NB4 (cell line): ENCODE measurements at regions not wholly inside any gene's neighbourhood (a gene's known extent, or its start where the extent isn't known, plus 50 kb on each side); places are given as distances from the start of the nearest gene placed in this dataset.

ENCODE experiments used
- DNase-seq: peaks from one replicate; pipeline ENCODE4 v3.0.0; 2010; ENCODE audit warnings: low read depth
- H3K4me3 ChIP-seq: one replicate; pipeline ENCODE4 v1.5.1; 2011; ENCODE audit warnings: mild to moderate bottlenecking, low read depth, low read length, moderate library complexity
- CTCF ChIP-seq: IDR thresholded peaks from one replicate; pipeline ENCODE4 v1.5.1; 2012; ENCODE audit warnings: low read depth, low read length
- MAX ChIP-seq: IDR thresholded peaks from 2 replicates; pipeline ENCODE4 v1.6.1; 2011; ENCODE audit warnings: low read depth, low read length
- MYC ChIP-seq: IDR thresholded peaks from 2 replicates; pipeline ENCODE4 v1.6.1; 2011; ENCODE audit warnings: low read depth, low read length
- POLR2A ChIP-seq: IDR thresholded peaks from 2 replicates; pipeline ENCODE4 v1.6.1; 2011; ENCODE audit warnings: mild to moderate bottlenecking; ENCODE audit not compliant: insufficient read length; ENCODE audit errors: extremely low read depth

GRCh38 chr20:7291323-7291943, 523.9 kb downstream of the BMP2 start:
- H3K4me3 ChIP-seq, result no peak overlapping the region
- TF ChIP-seq MYC (no peak), POLR2A (no peak), CTCF (no peak), MAX (no peak)
- no peak for DNase-seq

GRCh38 chr20:7291946-7292345, 524.5 kb downstream of the BMP2 start:
- no peak overlapping the region for H3K4me3 ChIP-seq
- DNase-seq, result no peak
- no peak for TF ChIP-seq MYC
- no peak for TF ChIP-seq POLR2A
- no peak for TF ChIP-seq MAX
- TF ChIP-seq CTCF, result no peak

- TF ChIP-seq POLR2A (no peak), MYC (no peak), CTCF (no peak), MAX (no peak)
Measured at GRCh38 chr20:7294816-7295360, 527.4 kb downstream of the BMP2 start.

GRCh38 chr20:7301807-7302206, 534.3 kb downstream of the BMP2 start:
- no peak for DNase-seq
- H3K4me3 ChIP-seq, result no peak overlapping the region
- TF ChIP-seq CTCF (no peak), MAX (no peak), POLR2A (no peak), MYC (no peak)

More at GRCh38 chr20:7294816-7295360, 527.4 kb downstream of the BMP2 start:
- DNase-seq, result no peak
- H3K4me3 ChIP-seq, result no peak overlapping the region

GRCh38 chr20:7302250-7302649, 534.8 kb downstream of the BMP2 start:
- TF ChIP-seq CTCF, result no peak
- no peak for TF ChIP-seq POLR2A
- TF ChIP-seq MAX, result no peak
- TF ChIP-seq MYC, result no peak
- no peak overlapping the region for H3K4me3 ChIP-seq
- no peak for DNase-seq
